Epithelial cell of prostate (primary cell): ENCODE measurements at regions not wholly inside any gene's neighbourhood (a gene's known extent, or its start where the extent isn't known, plus 50 kb on each side); places are given as distances from the start of the nearest gene placed in this dataset.

ENCODE experiments used
- DNase-seq: peaks from one replicate; pipeline ENCODE4 v3.0.0-alpha.2; 2011; ENCODE audit warnings: low read depth, low spot score
- H3K27ac ChIP-seq: fragments of 450-650 bp; 2 replicates; pipeline ENCODE4 v1.5.1; 2017; ENCODE audit warnings: mild to moderate bottlenecking

GRCh38 chr5:116389601-116390000 is 185.0 kb downstream of the SEMA6A start:
- no peak overlapping the region for H3K27ac ChIP-seq
- no peak for DNase-seq

DNA sequence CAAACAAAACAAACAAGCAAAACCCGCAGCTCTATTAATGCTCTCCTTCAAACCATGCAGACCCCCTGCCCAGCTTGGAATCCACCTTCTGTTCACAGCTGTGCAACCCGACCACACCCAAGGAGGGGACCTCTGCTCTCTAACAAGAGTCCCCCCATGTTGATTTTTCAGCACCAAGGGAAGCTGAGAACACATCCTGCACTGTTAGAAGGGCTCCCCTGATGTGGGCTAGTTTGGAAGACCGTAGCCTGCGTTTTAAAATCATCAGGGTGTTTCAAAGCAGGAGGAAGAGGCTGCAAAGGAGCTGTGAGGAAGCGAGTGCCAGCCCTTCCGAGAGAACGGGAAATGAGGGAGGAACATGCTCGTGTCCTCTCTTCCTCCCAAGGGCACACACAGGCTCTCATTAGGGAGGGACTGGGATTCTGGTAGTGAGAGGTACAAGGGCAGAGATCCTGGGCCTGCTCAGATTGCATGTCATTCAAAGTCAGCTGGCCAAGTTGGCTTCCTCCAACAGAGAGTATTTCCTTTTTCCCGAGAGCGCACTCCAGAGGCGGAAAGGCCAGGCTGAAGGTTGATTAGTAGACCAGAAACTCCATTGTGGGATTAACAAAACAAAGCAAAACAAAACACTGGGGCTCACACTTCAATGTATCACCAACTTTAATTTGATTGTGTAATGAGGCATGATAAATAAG is 185.9 kb downstream of the SEMA6A start:
- no peak for DNase-seq

DNA sequence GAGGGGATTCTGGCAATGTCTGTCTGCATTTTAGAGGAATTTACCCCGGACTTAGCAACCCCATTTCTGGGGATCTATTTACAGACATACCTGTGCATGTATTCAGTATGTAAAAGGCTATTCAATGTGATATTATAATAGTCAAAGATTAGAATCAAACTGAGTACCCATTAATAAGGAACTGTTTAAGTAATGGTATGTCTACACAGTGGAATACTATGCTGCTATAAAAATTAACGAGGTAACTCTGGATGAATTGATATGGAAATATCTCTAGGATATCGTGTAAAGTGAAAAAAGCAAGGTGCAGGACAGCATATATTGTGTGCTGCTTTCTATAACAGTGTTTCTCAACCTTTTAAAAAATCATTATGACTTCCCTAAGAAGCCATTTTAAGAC is 186.9 kb downstream of the SEMA6A start:
- H3K27ac ChIP-seq, result no peak overlapping the region
- no peak for DNase-seq

More for the DNA sequence above, 185.9 kb downstream of the SEMA6A start:
- no peak overlapping the region for H3K27ac ChIP-seq

DNA sequence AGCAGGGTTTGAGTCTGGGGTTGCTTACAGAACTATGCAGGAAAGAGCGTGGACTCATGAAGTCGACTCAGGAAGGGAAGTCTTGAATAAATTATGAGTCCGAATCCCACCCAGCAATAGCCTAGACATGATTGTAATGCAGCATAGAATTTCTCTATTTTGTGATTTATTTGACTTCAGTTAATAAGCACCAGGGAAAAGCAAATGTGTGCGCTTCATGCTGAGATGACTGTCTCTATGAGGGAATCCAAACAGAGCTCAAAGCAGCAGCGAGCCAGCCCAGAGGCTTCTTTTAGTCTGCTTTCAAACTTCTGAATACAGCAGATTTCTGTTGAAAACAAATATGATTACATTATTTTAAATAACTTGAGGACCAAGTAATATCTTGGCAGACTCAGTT is 188.0 kb downstream of the SEMA6A start:
- H3K27ac ChIP-seq, result no peak overlapping the region
- no peak for DNase-seq

DNA sequence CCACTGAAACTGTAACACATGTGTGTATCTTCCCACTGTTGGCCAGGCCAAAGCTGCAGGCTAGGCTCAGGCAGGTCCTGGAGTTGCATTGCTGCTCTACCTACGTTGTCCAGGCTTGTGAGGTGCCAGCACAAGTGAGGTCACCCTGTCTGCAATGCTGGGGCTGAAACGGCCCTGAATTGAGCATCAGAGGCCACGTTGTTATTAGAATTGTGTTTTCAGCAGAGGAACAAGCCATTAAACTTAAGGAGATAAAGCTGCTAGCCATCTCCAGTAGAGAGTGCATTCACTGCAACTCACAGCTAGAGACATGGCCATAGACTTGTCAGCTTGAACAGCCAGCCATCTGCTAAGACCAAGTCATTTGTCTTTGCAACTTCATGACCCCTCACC is 191.8 kb downstream of the SEMA6A start:
- DNase-seq, result no peak
- no peak overlapping the region for H3K27ac ChIP-seq

GRCh38 chr5:116382032-116382873 is 192.4 kb downstream of the SEMA6A start:
- H3K27ac ChIP-seq, result no peak overlapping the region
- no peak for DNase-seq

DNA sequence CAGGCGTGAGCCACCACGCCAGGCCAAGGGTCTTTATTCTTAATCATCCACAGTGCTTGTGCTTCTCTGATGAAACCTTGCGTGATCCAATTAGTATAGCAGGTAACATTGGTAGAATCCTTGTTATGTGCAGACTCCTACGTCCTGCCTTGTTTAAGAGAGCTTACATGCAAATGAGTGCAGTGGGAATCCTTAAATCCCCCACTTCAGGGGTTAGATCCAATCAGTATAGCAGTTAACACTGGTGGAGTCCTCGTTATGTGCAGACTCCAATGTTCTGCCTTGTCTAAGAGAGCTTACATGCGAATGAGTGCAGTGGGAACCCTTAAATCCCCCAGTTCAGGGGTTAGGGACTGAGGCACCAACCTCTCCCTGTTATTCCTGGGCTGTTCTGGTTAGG is 193.4 kb downstream of the SEMA6A start:
- DNase-seq, result no peak
- H3K27ac ChIP-seq, result no peak overlapping the region

GRCh38 chr5:116380621-116381020 is 194.0 kb downstream of the SEMA6A start:
- no peak for DNase-seq
- H3K27ac ChIP-seq, result no peak overlapping the region

- no peak for DNase-seq
- H3K27ac ChIP-seq, result no peak overlapping the region
Observed at GRCh38 chr5:116379306-116379705, 195.3 kb downstream of the SEMA6A start.

GRCh38 chr5:116378777-116379121 is 195.9 kb downstream of the SEMA6A start:
- H3K27ac ChIP-seq, result no peak overlapping the region
- no peak for DNase-seq

- peak; percentile 22 for DNase-seq
Observed at GRCh38 chr5:116378007-116378776, 196.4 kb downstream of the SEMA6A start.

DNA sequence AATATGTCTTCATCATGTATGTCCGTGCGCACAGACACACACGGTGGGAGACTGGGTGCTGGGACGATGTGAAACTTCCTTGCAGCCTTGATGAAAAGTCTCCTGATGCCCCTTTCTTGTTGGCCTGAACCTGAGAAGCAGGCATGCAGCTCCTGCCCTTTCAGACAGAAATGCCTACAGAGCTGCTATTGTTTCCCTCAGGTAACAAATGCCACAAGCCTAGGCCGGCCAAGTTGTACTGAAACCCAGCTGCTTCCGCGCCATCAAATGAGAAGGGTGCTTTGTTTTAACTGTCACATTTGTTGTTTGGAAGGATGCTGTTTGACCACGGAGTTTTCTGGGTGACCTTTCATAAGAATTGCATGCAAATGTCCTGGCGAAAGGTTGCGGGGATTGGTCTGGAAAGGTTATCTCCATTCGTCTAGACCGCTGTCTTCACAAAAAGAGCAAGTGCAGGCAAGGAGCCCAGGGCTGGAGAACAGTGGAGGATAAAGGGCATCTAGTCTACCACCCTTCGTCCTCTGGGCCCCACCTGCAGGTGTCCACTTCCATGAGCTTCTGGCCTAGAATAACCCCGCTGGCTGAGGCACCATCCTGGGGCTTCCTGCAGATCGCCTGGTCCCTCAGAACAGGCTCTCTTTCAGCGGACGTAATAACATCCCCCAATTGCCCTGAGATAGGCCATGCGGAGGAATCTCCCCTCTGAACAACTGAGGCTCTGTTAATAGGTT is 197.2 kb downstream of the SEMA6A start:
- no peak overlapping the region for H3K27ac ChIP-seq
- DNase-seq, result no peak

More at GRCh38 chr5:116378007-116378776, 196.4 kb downstream of the SEMA6A start:
- no peak overlapping the region for H3K27ac ChIP-seq

- no peak for DNase-seq
- no peak overlapping the region for H3K27ac ChIP-seq
Observed at GRCh38 chr5:116375926-116376325, 198.7 kb downstream of the SEMA6A start.

DNA sequence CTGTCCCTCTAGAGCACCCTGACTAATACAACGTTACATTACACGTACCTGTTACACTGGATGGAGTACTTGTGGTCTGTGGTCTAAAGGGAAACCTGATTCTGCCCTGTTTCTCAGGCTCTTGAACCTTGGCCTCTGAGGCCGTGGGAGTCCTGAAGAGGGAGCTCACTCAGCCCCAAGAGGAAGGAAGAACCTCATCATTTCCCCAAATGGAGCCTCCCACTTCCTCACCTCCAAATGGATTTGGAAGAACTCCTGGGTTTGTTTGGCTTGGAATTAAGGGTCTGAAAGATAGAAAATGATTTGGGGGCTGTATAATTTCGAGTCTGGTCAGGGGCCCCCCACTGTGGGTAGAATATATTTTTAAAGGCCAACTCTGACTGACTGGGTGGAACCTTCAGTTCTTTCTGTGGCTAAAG is 200.2 kb downstream of the SEMA6A start:
- H3K27ac ChIP-seq, result no peak overlapping the region
- no peak for DNase-seq

GRCh38 chr5:116372931-116373597 is 201.6 kb downstream of the SEMA6A start:
- H3K27ac ChIP-seq, result no peak overlapping the region
- no peak for DNase-seq

DNA sequence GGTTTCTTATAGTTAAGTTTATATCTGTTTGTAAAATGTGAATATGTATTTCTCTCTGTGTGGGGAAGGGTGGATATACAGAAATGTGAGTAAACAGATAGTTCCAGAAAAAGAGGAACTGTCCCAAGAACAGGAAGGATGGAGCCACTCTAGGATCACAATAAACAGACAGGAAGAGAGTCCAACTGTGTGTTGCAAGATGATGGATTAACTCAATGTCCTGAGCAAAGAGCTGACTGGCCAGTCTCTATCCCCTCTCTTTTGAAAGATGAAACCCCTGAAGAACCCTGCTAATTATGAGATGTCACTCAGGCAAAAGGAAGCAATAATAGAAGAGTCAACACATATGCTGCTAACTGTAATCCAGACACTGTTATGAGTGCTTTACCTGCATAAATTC is 202.7 kb downstream of the SEMA6A start:
- no peak for DNase-seq
- no peak overlapping the region for H3K27ac ChIP-seq

DNA sequence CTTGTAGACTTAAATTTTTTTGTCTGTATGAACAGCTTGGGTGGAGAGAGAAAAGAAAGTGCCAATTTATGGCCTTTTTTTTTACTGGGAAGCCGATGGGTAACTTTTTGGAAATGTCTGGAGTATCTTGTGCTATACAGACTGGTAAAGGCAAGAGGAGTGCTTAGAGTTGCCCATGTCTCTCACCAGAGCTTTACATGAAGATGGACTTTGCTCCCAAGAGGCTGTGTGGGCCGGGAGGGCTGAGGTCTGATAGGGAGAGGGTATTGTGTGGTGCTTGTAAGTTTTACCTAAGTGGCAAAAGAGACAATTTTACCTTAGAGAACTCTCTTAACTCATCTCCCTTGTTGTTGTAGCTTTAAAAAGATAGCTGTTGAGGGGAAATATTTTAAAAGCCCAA is 203.2 kb downstream of the SEMA6A start:
- H3K27ac ChIP-seq, result no peak overlapping the region
- no peak for DNase-seq

DNA sequence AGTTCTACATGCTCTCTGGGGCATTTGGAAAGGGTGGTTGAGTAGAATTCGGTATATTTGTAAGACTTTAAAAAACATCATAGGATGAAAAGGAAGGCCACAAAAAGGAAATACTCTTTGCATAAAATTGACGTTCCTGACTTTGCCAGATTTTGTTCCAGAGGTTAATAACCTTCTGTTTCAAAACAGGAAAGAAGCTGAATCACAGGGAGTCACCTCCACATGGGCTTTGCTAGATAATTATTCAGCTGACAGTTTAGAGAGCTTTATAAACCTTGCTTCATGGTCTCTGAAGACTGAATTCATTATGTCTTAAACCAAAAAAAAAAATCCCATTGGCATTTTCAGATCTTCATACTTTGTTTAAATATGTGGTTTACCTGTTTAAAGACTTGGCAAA is 203.7 kb downstream of the SEMA6A start:
- DNase-seq, result no peak
- no peak overlapping the region for H3K27ac ChIP-seq

DNA sequence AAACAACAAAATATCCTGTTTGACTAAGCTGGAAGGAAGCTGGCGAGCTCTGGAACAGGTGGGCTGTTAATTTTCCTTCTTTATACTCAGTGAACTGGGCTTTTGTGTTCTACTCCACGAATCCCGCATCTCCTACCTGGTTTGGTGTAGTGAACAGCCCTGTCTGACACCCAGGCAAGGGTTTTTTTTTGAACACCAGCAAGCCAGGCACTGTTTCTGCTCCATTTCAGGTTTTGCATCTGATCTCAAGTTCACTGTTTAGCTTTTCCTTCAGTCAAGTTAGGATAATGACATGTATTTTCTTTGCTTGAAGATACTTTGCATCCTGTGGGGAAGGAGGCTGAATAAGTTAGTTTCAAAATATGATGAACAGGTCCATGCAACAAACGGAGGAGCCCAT is 204.5 kb downstream of the SEMA6A start:
- DNase-seq, result no peak
- H3K27ac ChIP-seq, result no peak overlapping the region

- no peak for DNase-seq
- H3K27ac ChIP-seq, result no peak overlapping the region
Observed at GRCh38 chr5:116365006-116365496, 209.6 kb downstream of the SEMA6A start.
